ENCODE measurements at regions not wholly inside any gene's neighbourhood (a gene's known extent, or its start where the extent isn't known, plus 50 kb on each side); places are given as distances from the start of the nearest gene placed in this dataset.

- TF ChIP-seq CTCF (conservative IDR thresholded peaks at IDR 0.05; ENCODE audit: low read length), result no peak
- H3K4me3 ChIP-seq (ENCODE audit: low read length), result no peak overlapping the region
- DNase-seq (ENCODE audit: low read depth), result no peak
Observed at GRCh38 chr2:239625156-239625845, 224.5 kb upstream of the HDAC4 start.

GRCh38 chr2:239621611-239622010 lies 220.8 kb upstream of the HDAC4 start:
- DNase-seq (ENCODE audit: low read depth), result no peak
- no peak for TF ChIP-seq CTCF (conservative IDR thresholded peaks at IDR 0.05; ENCODE audit: low read length)
- H3K4me3 ChIP-seq (ENCODE audit: low read length), result no peak overlapping the region

- DNase-seq (ENCODE audit: low read depth), result no peak
- no peak overlapping the region for H3K4me3 ChIP-seq (ENCODE audit: low read length)
- TF ChIP-seq CTCF (conservative IDR thresholded peaks at IDR 0.05; ENCODE audit: low read length), result no peak
Observed at GRCh38 chr2:239619369-239619768, 218.5 kb upstream of the HDAC4 start.

- H3K4me3 ChIP-seq (ENCODE audit: low read length), result no peak overlapping the region
- no peak for TF ChIP-seq CTCF (conservative IDR thresholded peaks at IDR 0.05; ENCODE audit: low read length)
- DNase-seq (ENCODE audit: low read depth), result no peak
Observed at GRCh38 chr2:239616729-239617128, 215.9 kb upstream of the HDAC4 start.

GRCh38 chr2:239612133-239612532 lies 211.3 kb upstream of the HDAC4 start:
- DNase-seq (ENCODE audit: low read depth), result no peak
- no peak overlapping the region for H3K4me3 ChIP-seq (ENCODE audit: low read length)
- TF ChIP-seq CTCF (conservative IDR thresholded peaks at IDR 0.05; ENCODE audit: low read length), result no peak

- H3K4me3 ChIP-seq (ENCODE audit: low read length), result no peak overlapping the region
- DNase-seq (ENCODE audit: low read depth), result no peak
- TF ChIP-seq CTCF (conservative IDR thresholded peaks at IDR 0.05; ENCODE audit: low read length), result no peak
Observed at GRCh38 chr2:239611222-239611795, 210.5 kb upstream of the HDAC4 start.
